Hepatocyte (in vitro differentiated cells): ENCODE measurements at regions not wholly inside any gene's neighbourhood (a gene's known extent, or its start where the extent isn't known, plus 50 kb on each side); places are given as distances from the start of the nearest gene placed in this dataset.

Source experiments
- DNase-seq: peaks from one replicate; pipeline ENCODE4 v3.0.0-alpha.2; 2016; ENCODE audit warnings: low spot score
- H2AFZ ChIP-seq: fragments of 200-600 bp; sonication (generic); 2 replicates; pipeline ENCODE4 v1.6.0; 2016; ENCODE audit warnings: antibody characterized with exemption, mild to moderate bottlenecking
- H3K27ac ChIP-seq: fragments of 200-600 bp; sonication (generic); 2 replicates; pipeline ENCODE4 v1.5.1; 2016; ENCODE audit warnings: mild to moderate bottlenecking
- H3K27me3 ChIP-seq: fragments of 200-600 bp; sonication (generic); 2 replicates; pipeline ENCODE4 v1.6.1; 2016
- H3K36me3 ChIP-seq: fragments of 200-600 bp; sonication (generic); replicated peaks from 2 replicates; pipeline ENCODE4 v1.5.1; 2016; ENCODE audit warnings: low read depth; ENCODE audit not compliant: insufficient read depth
- H3K4me1 ChIP-seq: fragments of 200-600 bp; sonication (generic); 2 replicates; pipeline ENCODE4 v1.5.1; 2016; ENCODE audit warnings: mild to moderate bottlenecking, moderate library complexity; ENCODE audit not compliant: insufficient read depth
- H3K4me2 ChIP-seq: fragments of 200-600 bp; sonication (generic); 2 replicates; pipeline ENCODE4 v1.6.0; 2016
- H3K4me3 ChIP-seq: fragments of 200-600 bp; sonication (generic); 2 replicates; pipeline ENCODE4 v1.5.1; 2016; ENCODE audit warnings: mild to moderate bottlenecking
- H3K79me2 ChIP-seq: fragments of 200-600 bp; sonication (generic); 2 replicates; pipeline ENCODE4 v1.6.0; 2017; ENCODE audit warnings: mild to moderate bottlenecking
- H3K9me2 ChIP-seq: fragments of 200-600 bp; sonication (generic); replicated peaks from 2 replicates; pipeline ENCODE4 v1.6.0; 2017; ENCODE audit warnings: mild to moderate bottlenecking; ENCODE audit not compliant: insufficient read depth
- H3K9me3 ChIP-seq: fragments of 200-600 bp; sonication (generic); 2 replicates; pipeline ENCODE4 v1.5.1; 2016; ENCODE audit warnings: low read depth, mild to moderate bottlenecking
- H4K20me1 ChIP-seq: fragments of 200-600 bp; sonication (generic); 2 replicates; pipeline ENCODE4 v1.6.0; 2016; ENCODE audit warnings: mild to moderate bottlenecking; ENCODE audit not compliant: insufficient read depth, poor library complexity, severe bottlenecking
- CTCF ChIP-seq: fragments of 200-600 bp; sonication (generic); IDR thresholded peaks from 2 replicates; pipeline ENCODE4 v1.5.1; 2016; ENCODE audit warnings: antibody characterized with exemption, mild to moderate bottlenecking; ENCODE audit not compliant: poor library complexity
- EZH2 ChIP-seq: fragments of 200-600 bp; sonication (generic); IDR thresholded peaks from 2 replicates; pipeline ENCODE4 v1.6.1; 2016; ENCODE audit warnings: antibody characterized with exemption, mild to moderate bottlenecking, borderline replicate concordance
- EZH2phosphoT487 ChIP-seq: fragments of 200-600 bp; sonication (generic); IDR thresholded peaks from one replicate; pipeline ENCODE4 v1.6.1; 2018; ENCODE audit warnings: antibody characterized with exemption, mild to moderate bottlenecking, low read depth, moderate library complexity; ENCODE audit not compliant: unreplicated experiment, severe bottlenecking
- WGBS: methylation state at CpG from one replicate; pipeline ENCODE4 v1.1.6; 2016; ENCODE audit warnings: low lambda C conversion rate; ENCODE audit errors: missing lambda C conversion rate; 5-methylcytosine and 5-hydroxymethylcytosine counted together

- H3K9me3 ChIP-seq, result no peaks in the 10 kb centered on the region
- H3K79me2 ChIP-seq, result no peaks in the 10 kb centered on the region
- peaks cover 32% of the 10 kb centered on the region for H3K4me1 ChIP-seq
- H3K4me2 ChIP-seq, result no peak overlapping the region
- H3K9me2 ChIP-seq, result no peaks in the 10 kb centered on the region
- H4K20me1 ChIP-seq, result no peaks in the 10 kb centered on the region
- no peak for DNase-seq
- no peaks in the 10 kb centered on the region for H3K27me3 ChIP-seq
- no peak overlapping the region for H3K4me3 ChIP-seq
- H3K36me3 ChIP-seq, result no peaks in the 10 kb centered on the region
- H3K27ac ChIP-seq, result no peak overlapping the region
- 76% methylated on average over 4 of the region's 4 CpGs for WGBS
- no peak overlapping the region for H2AFZ ChIP-seq
- TF ChIP-seq EZH2 (no peak), EZH2phosphoT487 (no peak), CTCF (no peak)
Observed at GRCh38 chrX:39731735-39732134, 366.0 kb downstream of the BCOR start.

GRCh38 chrX:39733745-39734144 lies 364.0 kb downstream of the BCOR start:
- H4K20me1 ChIP-seq, result no peaks in the 10 kb centered on the region
- H3K4me3 ChIP-seq, result no peak overlapping the region
- no peaks in the 10 kb centered on the region for H3K79me2 ChIP-seq
- H3K36me3 ChIP-seq, result no peaks in the 10 kb centered on the region
- H2AFZ ChIP-seq, result no peak overlapping the region
- H3K4me1 ChIP-seq, result peaks cover 25% of the 10 kb centered on the region
- DNase-seq, result no peak
- no peak for TF ChIP-seq CTCF
- TF ChIP-seq EZH2phosphoT487, result no peak
- no peak for TF ChIP-seq EZH2
- no peak overlapping the region for H3K27ac ChIP-seq
- H3K27me3 ChIP-seq, result no peaks in the 10 kb centered on the region
- no peaks in the 10 kb centered on the region for H3K9me3 ChIP-seq
- H3K4me2 ChIP-seq, result no peak overlapping the region
- no peaks in the 10 kb centered on the region for H3K9me2 ChIP-seq
- WGBS, result 81% methylated on average over 1 of the region's 1 CpG

DNA sequence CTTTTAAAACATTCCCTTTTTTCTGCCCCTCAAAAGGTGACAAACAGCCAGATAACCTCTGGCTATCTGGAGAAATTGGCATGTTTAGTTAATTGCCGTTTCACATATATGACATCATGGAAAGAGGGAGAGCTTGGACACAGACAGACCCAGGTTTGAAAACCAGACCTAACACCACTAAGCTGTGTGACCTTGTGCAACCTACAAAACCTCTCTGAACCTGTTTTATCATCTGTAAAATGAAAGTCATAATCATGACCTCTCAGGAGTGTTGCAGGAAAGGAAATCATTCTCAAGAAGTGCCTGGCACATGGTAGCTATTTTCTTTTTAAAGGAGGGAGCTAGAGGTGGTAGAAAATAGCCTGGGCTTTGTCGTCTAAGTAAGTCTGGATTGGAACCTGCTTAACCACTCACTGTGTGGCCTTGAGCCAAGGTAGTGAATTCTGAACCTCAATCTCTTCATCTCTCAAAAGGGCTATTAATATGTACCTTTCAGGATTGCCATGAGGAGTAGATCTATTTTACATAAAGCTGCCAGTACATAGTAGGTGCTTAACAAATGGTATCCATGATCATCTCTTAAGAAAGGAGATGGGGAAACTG lies 363.5 kb downstream of the BCOR start:
- no peaks in the 10 kb centered on the region for H3K79me2 ChIP-seq
- H3K27me3 ChIP-seq, result no peaks in the 10 kb centered on the region
- no peaks in the 10 kb centered on the region for H3K9me3 ChIP-seq
- H2AFZ ChIP-seq, result no peak overlapping the region
- WGBS, result 65% methylated on average over 2 of the region's 2 CpGs
- no peak overlapping the region for H3K4me2 ChIP-seq
- H3K4me3 ChIP-seq, result no peak overlapping the region
- no peaks in the 10 kb centered on the region for H4K20me1 ChIP-seq
- H3K9me2 ChIP-seq, result no peaks in the 10 kb centered on the region
- no peak overlapping the region for H3K27ac ChIP-seq
- DNase-seq, result no peak
- peaks cover 25% of the 10 kb centered on the region for H3K4me1 ChIP-seq
- H3K36me3 ChIP-seq, result no peaks in the 10 kb centered on the region
- TF ChIP-seq CTCF (no peak), EZH2 (no peak), EZH2phosphoT487 (no peak)
